PC-3 (cell line): ENCODE measurements at regions not wholly inside any gene's neighbourhood (a gene's known extent, or its start where the extent isn't known, plus 50 kb on each side); places are given as distances from the start of the nearest gene placed in this dataset.
A peak's percentile ranks its signal among the peaks of the same experiment; 100 is the strongest.

Source experiments
- ATAC-seq: fragments of 200-7000 bp; cut with Tn5 transposase; 2 replicates; pipeline ENCODE4 v1.9.1; 2020; ENCODE audit warnings: mild to moderate bottlenecking, moderate library complexity
- BruUV-seq: library from RNA; stranded (reverse); fragments of 400-500 nt; replicated peaks from 2 replicates; lab custom pipeline; 2021; lab: Mats Ljungman, UMichigan
- CTCF ChIA-PET: fragments of 300-600 bp; sonication (Branson Sonifier 250); formaldehyde crosslinking; loops from one replicate; lab custom pipeline; 2022; ENCODE audit warnings: antibody characterized with exemption; lab: Charles Lee
- POLR2A ChIA-PET: fragments of 300-600 bp; sonication (Branson Sonifier 250); formaldehyde crosslinking; loops from one replicate; lab custom pipeline; 2022; ENCODE audit warnings: antibody characterized with exemption; ENCODE audit not compliant: unreplicated experiment; lab: Charles Lee
- DNase-seq: peaks from one replicate; pipeline ENCODE4 v3.0.0-alpha.2; 2015
- H2AFZ ChIP-seq: fragments of 300-600 bp; sonication (generic); 2 replicates; pipeline ENCODE4 v1.6.0; 2016; ENCODE audit warnings: antibody characterized with exemption, low read length
- H3F3A ChIP-seq: fragments of 300-600 bp; sonication (generic); one replicate; pipeline ENCODE4 v1.6.0; 2017; ENCODE audit warnings: antibody characterized with exemption, low read length, control low read depth, mild to moderate bottlenecking; ENCODE audit not compliant: unreplicated experiment
- H3K27ac ChIP-seq: fragments of 300-600 bp; sonication (generic); 2 replicates; pipeline ENCODE4 v1.5.1; 2016; ENCODE audit warnings: mild to moderate bottlenecking, low read length
- H3K27me3 ChIP-seq: fragments of 300-600 bp; sonication (generic); 2 replicates; pipeline ENCODE4 v1.6.1; 2016; ENCODE audit warnings: low read length, mixed read lengths
- H3K36me3 ChIP-seq: fragments of 300-600 bp; sonication (generic); 2 replicates; pipeline ENCODE4 v1.6.1; 2016; ENCODE audit warnings: low read depth, mixed run types, low read length, mixed read lengths
- H3K4me1 ChIP-seq: fragments of 300-600 bp; sonication (generic); 2 replicates; pipeline ENCODE4 v1.5.1; 2016; ENCODE audit warnings: low read length; ENCODE audit not compliant: insufficient read depth
- H3K4me2 ChIP-seq: fragments of 300-600 bp; sonication (generic); 2 replicates; pipeline ENCODE4 v1.6.0; 2016; ENCODE audit warnings: low read length
- H3K4me3 ChIP-seq: fragments of 300-600 bp; sonication (generic); 2 replicates; pipeline ENCODE4 v1.5.1; 2016; ENCODE audit warnings: mild to moderate bottlenecking, low read length, mixed read lengths
- H3K79me2 ChIP-seq: fragments of 300-600 bp; sonication (generic); 2 replicates; pipeline ENCODE4 v1.6.1; 2017; ENCODE audit warnings: low read length, mixed read lengths
- H3K9ac ChIP-seq: fragments of 300-600 bp; sonication (generic); 2 replicates; pipeline ENCODE4 v1.6.0; 2016; ENCODE audit warnings: mild to moderate bottlenecking, low read length
- H3K9me2 ChIP-seq: fragments of 300-600 bp; sonication (generic); replicated peaks from 2 replicates; pipeline ENCODE4 v1.6.1; 2016; ENCODE audit warnings: mixed run types, low read length, mixed read lengths
- H3K9me3 ChIP-seq: fragments of 300-600 bp; sonication (generic); 2 replicates; pipeline ENCODE4 v1.6.1; 2016; ENCODE audit warnings: low read length, mixed read lengths
- H4K20me1 ChIP-seq: fragments of 300-600 bp; sonication (generic); 2 replicates; pipeline ENCODE4 v1.6.1; 2016; ENCODE audit warnings: low read length, mixed read lengths
- EZH2 ChIP-seq: fragments of 300-600 bp; sonication (generic); IDR thresholded peaks from one replicate; pipeline ENCODE4 v1.6.1; 2017; ENCODE audit warnings: antibody characterized with exemption, mild to moderate bottlenecking, low read length; ENCODE audit not compliant: unreplicated experiment
- EZH2phosphoT487 ChIP-seq: fragments of 300-600 bp; sonication (generic); IDR thresholded peaks from 2 replicates; pipeline ENCODE4 v1.6.1; 2018; ENCODE audit warnings: mild to moderate bottlenecking, antibody characterized with exemption, low read length, borderline replicate concordance
- intact Hi-C: fragments of 100-400 bp; cut with micrococcal nuclease; formaldehyde crosslinking; loops from 2 replicates; pipeline ENCODE4 v1.9.0; 2023
- TF ChIP-seq, protein P1 (sequence below): fragments of 300-600 bp; sonication (generic); conservative IDR thresholded peaks from 2 replicates; pipeline ENCODE4 v1.5.1; 2017; ENCODE audit warnings: antibody characterized with exemption, low read depth, mild to moderate bottlenecking, low read length

GRCh38 chr22:22346401-22347107, 102.0 kb downstream of the VPREB1 start:
- Histone ChIP-seq H4K20me1 (no peaks in the 10 kb centered on the region), H2AFZ (no peak overlapping the region), H3K9me2 (no peaks in the 10 kb centered on the region), H3K79me2 (no peaks in the 10 kb centered on the region), H3K4me2 (no peak overlapping the region), H3F3A (no peaks in the 10 kb centered on the region), H3K27me3 (peaks cover 7% of the 10 kb centered on the region; the same call in 1 of the 2 replicates), H3K36me3 (no peaks in the 10 kb centered on the region), H3K4me3 (no peak overlapping the region), H3K9me3 (no peaks in the 10 kb centered on the region), H3K27ac (no peak overlapping the region), H3K4me1 (no peaks in the 10 kb centered on the region), H3K9ac (no peak overlapping the region)
- ATAC-seq (no peak), DNase-seq (no peak)
- intact Hi-C loops: no loop called here
- ChIA-PET POLR2A (no interaction called here), CTCF (no interaction called here)
- no TSS peak for BruUV-seq
- no peak for TF ChIP-seq EZH2
- no peak for TF ChIP-seq EZH2phosphoT487
- TF ChIP-seq, protein P1, sequence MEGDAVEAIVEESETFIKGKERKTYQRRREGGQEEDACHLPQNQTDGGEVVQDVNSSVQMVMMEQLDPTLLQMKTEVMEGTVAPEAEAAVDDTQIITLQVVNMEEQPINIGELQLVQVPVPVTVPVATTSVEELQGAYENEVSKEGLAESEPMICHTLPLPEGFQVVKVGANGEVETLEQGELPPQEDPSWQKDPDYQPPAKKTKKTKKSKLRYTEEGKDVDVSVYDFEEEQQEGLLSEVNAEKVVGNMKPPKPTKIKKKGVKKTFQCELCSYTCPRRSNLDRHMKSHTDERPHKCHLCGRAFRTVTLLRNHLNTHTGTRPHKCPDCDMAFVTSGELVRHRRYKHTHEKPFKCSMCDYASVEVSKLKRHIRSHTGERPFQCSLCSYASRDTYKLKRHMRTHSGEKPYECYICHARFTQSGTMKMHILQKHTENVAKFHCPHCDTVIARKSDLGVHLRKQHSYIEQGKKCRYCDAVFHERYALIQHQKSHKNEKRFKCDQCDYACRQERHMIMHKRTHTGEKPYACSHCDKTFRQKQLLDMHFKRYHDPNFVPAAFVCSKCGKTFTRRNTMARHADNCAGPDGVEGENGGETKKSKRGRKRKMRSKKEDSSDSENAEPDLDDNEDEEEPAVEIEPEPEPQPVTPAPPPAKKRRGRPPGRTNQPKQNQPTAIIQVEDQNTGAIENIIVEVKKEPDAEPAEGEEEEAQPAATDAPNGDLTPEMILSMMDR: no peak

DNA sequence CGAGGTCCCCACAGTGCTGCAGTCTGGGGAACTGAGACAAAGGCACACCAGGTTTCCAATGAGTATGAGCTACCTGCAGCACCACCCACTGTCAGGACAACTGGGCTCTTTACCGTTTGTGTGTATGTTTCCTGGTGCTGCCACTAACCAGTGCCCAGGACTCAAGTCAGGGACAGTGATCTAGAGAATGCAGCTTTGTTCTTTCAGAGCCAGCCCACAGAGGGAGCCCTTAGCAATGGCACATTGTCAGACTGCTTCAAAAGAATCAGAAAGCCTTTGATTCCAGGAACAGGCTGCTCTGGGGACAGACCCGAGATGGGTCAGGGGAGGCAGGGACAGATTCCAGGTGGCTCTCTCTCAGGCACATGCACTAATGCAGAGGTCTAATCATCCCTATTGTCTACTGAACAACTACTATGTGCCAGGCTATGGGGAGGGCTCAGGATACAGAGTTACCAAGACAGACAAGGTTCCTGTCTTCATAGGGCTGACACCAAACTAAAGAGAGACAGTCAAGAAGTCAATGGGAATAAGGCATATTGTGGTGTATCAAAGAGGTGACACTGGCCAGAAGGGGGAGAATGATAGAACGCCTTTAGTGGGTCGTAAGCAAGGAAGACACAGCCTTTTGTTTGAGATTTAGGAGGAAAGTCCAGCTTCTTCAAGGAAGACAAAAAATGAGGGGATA, 103.7 kb downstream of the VPREB1 start:
- peaks cover 14% of the 10 kb centered on the region; the same call in 1 of the 2 replicates for H3K27me3 ChIP-seq
- no peaks in the 10 kb centered on the region for H3K9me2 ChIP-seq
- H3K9ac ChIP-seq: no peak overlapping the region
- CTCF ChIA-PET: interaction anchor here (0.6 kb wide), 1 partner anchor 9 kb away, joined by 3 read pairs; no protein-coding TSS in a partner anchor
- no peak overlapping the region for H3K4me3 ChIP-seq
- H3F3A ChIP-seq: no peaks in the 10 kb centered on the region
- peak; percentile 45; the same call in 1 of the 2 replicates for ATAC-seq
- H3K27ac ChIP-seq: no peak overlapping the region
- DNase-seq: peak; percentile 12
- H3K4me2 ChIP-seq: no peak overlapping the region
- intact Hi-C loops: no loop called here
- POLR2A ChIA-PET: no interaction called here
- BruUV-seq: no TSS peak
- TF ChIP-seq, protein P1: peak; percentile 35; the same call in 1 of the 2 replicates
- TF ChIP-seq EZH2: no peak
- no peak for TF ChIP-seq EZH2phosphoT487
- H3K36me3 ChIP-seq: no peaks in the 10 kb centered on the region
- no peak overlapping the region for H2AFZ ChIP-seq
- H3K79me2 ChIP-seq: no peaks in the 10 kb centered on the region
- no peaks in the 10 kb centered on the region for H4K20me1 ChIP-seq
- H3K4me1 ChIP-seq: no peaks in the 10 kb centered on the region
- H3K9me3 ChIP-seq: no peaks in the 10 kb centered on the region
